ENCODE measurements at regions not wholly inside any gene's neighbourhood (a gene's known extent, or its start where the extent isn't known, plus 50 kb on each side); places are given as distances from the start of the nearest gene placed in this dataset.

DNA sequence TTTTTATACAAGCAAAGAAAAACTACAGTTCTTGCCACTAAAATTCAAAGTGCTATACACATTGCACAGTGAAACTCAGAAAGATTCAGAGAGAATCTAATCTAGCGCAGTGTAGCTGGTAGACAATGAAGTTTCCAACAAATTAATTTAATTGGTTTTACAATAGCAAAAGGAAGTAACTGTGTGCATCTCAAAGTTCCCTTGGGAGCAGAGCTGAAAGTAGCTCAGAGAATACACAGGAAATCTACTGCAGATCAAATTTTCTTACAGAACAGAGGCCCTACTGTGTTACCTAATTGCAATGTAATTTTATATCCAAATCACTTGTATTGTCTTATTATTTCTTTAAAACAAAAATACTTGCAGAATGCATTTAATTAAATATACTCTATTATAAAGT lies 1396.2 kb upstream of the TENM4 start:
- no peak for DNase-seq

DNA sequence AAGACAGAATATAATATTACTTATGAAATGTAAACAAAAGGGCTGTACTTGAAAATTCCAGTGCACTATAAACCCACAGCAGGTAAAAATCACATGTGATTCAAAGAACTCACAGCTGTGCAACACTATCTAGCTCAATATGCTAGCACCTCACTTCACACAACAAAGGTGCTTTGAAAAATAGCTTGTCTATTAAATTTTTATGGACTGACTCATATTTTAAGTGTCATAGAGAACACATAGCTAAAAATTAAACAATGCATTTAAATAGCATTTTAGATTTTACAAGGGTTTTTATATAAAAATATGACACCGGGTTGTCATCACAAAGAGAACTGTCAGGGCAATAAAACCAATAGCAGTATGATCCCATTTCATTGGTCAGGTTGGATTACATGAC lies 1390.5 kb upstream of the TENM4 start:
- no peak for DNase-seq

DNA sequence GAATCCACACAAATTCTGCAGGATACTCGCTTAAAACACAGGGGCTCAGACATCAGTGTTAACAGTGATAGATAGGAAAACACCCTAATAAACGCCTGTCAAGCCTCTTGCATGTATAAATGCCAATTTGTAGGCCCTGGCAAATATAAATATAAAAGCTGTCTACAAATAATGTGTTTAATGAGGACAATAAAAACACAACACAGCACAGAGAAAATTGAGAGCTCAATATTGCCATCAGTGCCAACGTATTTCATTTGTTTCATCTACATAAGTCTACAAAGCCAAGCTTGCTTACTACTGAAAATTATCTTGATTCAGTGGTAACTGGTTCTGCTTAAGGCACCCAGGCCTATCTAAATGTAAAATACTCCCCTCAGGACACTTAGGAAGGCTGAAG lies 1387.0 kb upstream of the TENM4 start:
- DNase-seq: no peak

GRCh38 chr11:80826808-80827207 lies 1386.0 kb upstream of the TENM4 start:
- no peak for DNase-seq

DNA sequence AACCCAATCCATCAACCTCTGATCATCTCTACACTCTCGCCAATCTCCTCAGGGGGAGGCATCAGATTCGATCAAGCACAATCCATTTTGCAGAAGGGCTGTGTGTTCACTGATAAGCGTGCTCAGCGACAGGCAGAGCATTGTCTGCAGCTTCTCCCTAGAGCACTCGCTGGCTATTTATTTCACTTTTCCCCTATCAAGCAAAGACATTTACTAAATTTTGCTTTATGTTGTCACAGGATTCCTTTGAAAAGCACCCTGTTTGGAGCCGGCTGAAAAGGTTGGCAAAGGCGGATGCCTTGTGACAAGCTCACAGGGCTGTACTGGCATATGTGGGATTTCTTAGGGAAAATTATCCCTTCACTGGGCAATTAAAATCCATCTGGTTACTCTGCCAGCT lies 1381.5 kb upstream of the TENM4 start:
- no peak for DNase-seq

DNA sequence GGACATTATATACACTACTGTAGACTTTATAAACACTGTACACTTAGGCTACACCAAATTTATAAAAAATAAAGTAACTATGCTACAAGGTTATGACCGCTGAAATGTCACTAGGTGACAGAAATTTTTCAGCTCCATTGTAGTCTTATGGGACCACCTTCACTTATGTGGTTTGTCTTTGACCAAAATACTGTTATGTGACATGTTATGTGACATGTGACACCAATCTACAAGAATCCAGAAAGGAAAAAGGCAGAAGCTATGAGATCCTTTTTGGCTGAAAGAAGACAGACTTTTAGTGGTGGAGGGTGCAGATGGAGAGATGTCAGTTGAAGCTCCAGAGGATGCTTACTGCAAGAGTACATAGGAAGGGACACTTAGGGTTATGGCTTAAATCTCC lies 1378.4 kb upstream of the TENM4 start:
- no peak for DNase-seq

DNA sequence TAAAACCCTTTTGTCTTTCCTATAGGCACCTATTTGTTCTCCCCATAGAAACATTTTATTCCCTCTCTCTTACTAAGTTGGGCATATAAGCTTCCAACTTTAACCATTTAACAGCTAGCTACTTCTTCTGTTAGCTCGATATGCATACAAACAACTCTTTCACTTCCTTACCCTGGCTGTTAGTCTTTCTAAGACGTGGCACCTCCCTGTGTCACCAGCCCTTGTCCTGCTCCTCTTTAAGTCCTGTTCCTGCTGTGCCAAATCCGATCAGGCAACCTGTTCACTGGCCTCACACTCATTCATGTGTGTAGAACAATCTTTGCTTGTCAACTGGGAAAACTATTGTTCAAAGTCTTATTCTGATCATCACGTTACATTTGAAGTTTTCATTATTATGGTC lies 1376.1 kb upstream of the TENM4 start:
- DNase-seq: no peak

DNA sequence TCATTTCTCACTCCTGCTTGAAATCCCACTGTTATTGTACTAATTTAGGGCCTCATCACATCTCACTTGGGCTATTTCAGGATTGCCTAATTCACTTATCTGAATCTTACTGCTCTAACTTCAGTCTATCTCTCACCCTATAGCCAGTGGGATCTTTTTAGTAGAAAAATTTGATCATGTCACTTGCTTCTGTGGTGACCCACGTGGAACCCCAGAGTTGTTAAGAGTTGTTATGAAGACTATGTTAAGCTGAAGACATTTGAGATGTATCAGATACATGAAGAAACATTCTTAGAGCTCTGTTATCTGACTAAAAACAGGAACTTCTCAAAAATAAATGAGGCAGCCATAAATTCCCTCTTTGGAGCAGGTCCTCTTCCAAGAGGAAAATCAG lies 1375.6 kb upstream of the TENM4 start:
- DNase-seq: no peak

- DNase-seq: no peak
Measured at GRCh38 chr11:80815752-80816453, 1375.1 kb upstream of the TENM4 start.

GRCh38 chr11:80814813-80815212 lies 1374.0 kb upstream of the TENM4 start:
- DNase-seq: no peak

GRCh38 chr11:80810695-80811094 lies 1369.9 kb upstream of the TENM4 start:
- no peak for DNase-seq

GRCh38 chr11:80798174-80798573 lies 1357.3 kb upstream of the TENM4 start:
- no peak for DNase-seq

DNA sequence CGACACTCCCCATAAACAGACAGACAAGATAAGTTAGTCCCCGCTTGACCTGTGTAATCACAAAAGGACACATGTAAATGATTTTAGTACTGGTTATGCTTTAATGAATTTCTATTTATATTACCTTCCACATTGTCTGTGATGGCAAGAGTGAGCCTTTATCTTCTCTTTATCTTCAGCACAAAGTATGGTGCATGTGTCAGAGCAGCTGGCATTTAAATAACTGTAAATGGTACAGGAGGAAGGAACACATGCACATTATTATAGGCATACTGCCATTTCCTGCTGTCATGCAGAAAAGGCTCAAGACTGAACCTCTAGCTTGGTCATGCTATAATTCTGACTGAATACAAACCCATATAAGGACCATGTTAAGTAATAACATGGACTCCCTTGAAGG lies 1342.7 kb upstream of the TENM4 start:
- no peak for DNase-seq

- no peak for DNase-seq
Measured at GRCh38 chr11:80782135-80782885, 1341.5 kb upstream of the TENM4 start.

DNA sequence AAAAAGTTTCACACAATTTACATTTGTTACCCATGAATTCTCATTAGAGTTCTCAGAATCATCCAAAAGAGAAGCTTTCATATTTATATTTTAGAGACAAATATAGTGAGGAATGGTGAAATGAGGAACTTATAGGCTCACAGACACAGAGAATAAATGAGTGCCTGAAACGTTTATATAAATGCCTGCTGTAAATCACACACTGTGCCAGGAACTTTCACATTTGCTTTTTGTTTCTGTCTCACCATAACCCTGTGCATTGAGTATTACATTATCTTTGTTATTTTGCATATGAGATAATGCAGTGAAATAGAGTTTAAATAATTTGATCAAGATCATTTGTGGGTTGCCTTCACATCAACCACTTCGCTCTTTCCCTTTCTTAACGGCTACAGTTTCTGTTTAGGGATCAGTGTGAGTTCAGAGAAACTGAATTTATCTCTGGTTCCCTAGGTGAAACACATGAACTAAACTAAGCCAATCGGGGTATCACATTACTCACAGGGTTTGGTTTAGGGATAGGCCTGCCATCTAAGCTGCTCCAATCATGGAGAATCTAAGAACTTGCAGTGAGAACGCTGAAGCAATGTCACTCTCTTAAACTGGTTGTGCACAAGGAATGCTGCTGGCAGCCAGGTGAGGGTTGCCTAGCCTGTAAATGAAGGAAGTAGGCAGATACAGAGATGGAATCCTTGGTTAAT lies 1339.2 kb upstream of the TENM4 start:
- DNase-seq: no peak

DNA sequence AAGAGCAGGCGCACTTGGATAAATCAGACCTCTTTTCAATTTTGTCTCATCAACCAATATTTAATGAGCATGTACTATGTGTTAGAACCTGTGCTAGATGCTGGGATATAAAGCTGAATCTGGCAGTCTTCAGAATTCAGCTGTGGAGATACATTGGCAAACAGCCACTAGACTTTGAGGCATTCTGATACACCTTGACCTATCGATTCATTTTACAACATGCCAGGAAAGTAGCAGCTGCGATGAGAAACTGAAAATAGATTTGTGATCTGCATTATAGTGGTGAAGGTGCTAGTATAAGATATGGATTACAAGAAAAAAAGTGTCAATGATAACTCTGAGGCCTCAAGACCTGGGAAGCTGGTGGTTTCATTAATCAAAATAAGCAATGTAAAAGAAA lies 1338.1 kb upstream of the TENM4 start:
- no peak for DNase-seq

DNA sequence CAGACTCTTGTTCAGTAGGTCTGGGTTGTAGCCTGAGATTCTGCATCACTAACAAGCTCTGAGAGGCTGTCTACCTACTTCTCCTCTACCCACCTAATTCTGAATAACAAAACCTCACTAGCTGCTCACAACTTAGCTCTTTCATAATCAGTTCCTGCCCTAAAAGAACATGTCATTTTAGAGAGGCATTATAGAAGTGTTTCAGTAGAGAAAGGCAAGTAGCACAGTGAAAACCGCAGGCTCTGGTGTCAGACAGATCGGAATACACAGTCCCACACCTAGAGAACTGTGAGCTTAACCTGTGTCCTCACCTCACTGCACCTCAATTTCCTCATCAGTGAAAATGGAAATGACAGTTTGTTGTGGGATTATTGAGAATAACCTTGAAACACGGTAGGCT lies 1337.6 kb upstream of the TENM4 start:
- no peak for DNase-seq

- no peak for DNase-seq
Measured at GRCh38 chr11:80773919-80774318, 1333.1 kb upstream of the TENM4 start.

GRCh38 chr11:80771017-80771416 lies 1330.2 kb upstream of the TENM4 start:
- DNase-seq: no peak

DNA sequence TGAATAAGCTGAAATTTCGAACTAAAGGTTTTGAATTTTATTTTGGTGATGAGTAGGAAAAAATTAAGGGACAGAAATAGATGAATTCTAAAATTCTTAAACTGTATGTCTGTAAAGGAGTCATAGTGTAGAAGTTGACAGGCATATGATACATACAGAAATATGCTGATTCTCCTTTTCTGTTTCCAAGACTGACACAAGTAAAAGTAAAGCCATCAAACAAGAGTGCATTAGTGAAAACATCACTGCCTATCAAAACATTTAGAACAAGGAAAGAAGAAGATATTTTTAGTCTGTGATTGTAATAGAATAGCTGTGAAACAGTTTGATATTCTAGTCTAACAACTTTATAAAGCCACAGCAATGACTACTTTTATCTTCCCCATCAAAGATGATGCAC lies 1318.0 kb upstream of the TENM4 start:
- no peak for DNase-seq

GRCh38 chr11:80748207-80748925 lies 1307.5 kb upstream of the TENM4 start:
- no peak for DNase-seq

GRCh38 chr11:80746300-80746699 lies 1305.5 kb upstream of the TENM4 start:
- DNase-seq: no peak

DNA sequence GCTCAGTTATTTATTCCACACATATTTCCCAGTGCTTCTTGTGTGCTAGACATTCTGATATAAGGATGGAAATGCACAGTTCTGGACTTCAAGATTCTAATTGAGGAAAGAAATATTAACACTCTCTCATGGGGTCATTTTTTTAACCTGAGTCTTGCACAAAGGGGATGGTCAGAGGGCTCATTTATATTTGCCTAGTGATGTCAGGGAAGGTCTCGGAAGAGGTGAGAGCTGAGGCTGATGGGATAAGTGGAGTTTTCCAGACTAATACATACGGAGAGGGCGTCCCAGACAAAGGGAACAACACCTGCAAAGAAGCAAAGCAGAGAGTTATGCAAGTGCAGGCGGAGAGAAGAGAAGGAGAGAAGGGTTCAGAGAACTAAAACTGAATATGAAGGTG lies 1304.6 kb upstream of the TENM4 start:
- DNase-seq: no peak

Data from inflammatory macrophage (primary cell).